IMR-90 (cell line): ENCODE measurements at regions not wholly inside any gene's neighbourhood (a gene's known extent, or its start where the extent isn't known, plus 50 kb on each side); places are given as distances from the start of the nearest gene placed in this dataset.

Experiments
- ATAC-seq: fragments of 200-7000 bp; cut with Tn5 transposase; 2 replicates; pipeline ENCODE4 v1.9.1; 2020; ENCODE audit warnings: low read depth, mild to moderate bottlenecking, moderate library complexity
- BruUV-seq: library from RNA; stranded (reverse); fragments of 400-500 nt; replicated peaks from 2 replicates; lab custom pipeline; 2021; lab: Mats Ljungman, UMichigan
- CTCF ChIA-PET: fragments of 300-600 bp; formaldehyde crosslinking; extraction: SDS; loops from one replicate; lab custom pipeline; 2021; ENCODE audit warnings: antibody characterized with exemption; lab: Yijun Ruan, JAX
- POLR2A ChIA-PET: fragments of 300-600 bp; sonication (Branson Sonifier 250); formaldehyde crosslinking; loops from one replicate; lab custom pipeline; 2022; ENCODE audit warnings: antibody characterized with exemption; ENCODE audit not compliant: unreplicated experiment; lab: Charles Lee
- DNase-seq: peaks from one replicate; pipeline ENCODE4 v3.0.0; 2013
- H2AFZ ChIP-seq: replicated peaks from 2 replicates; pipeline ENCODE3; 2013; ENCODE audit warnings: low read length, mild to moderate bottlenecking; ENCODE audit not compliant: poor library complexity
- H2AK5ac ChIP-seq: 2 replicates; pipeline ENCODE4 v1.6.1; 2013; ENCODE audit warnings: low read depth, low read length, inconsistent platforms
- H2AK9ac ChIP-seq: replicated peaks from 2 replicates; pipeline ENCODE3; 2013; ENCODE audit warnings: mild to moderate bottlenecking, low read depth, low read length, moderate library complexity; ENCODE audit not compliant: poor library complexity
- H2BK120ac ChIP-seq: 2 replicates; pipeline ENCODE4 v1.6.1; 2013; ENCODE audit warnings: low read depth, low read length, inconsistent platforms
- H2BK15ac ChIP-seq: 3 replicates; pipeline ENCODE4 v1.6.1; 2013; ENCODE audit warnings: low read depth, low read length, inconsistent platforms
- H2BK20ac ChIP-seq: 2 replicates; pipeline ENCODE4 v1.6.1; 2013; ENCODE audit warnings: low read depth, mild to moderate bottlenecking, inconsistent platforms, low read length, moderate library complexity
- H2BK5ac ChIP-seq: 2 replicates; pipeline ENCODE4 v1.6.1; 2013; ENCODE audit warnings: mild to moderate bottlenecking, low read depth, low read length, inconsistent platforms; ENCODE audit not compliant: poor library complexity, severe bottlenecking
- H3K14ac ChIP-seq: replicated peaks from 2 replicates; pipeline ENCODE4 v1.6.1; 2013; ENCODE audit warnings: low read depth, low read length, inconsistent platforms
- H3K18ac ChIP-seq: 2 replicates; pipeline ENCODE4 v1.6.1; 2013; ENCODE audit warnings: low read depth, low read length, control low read depth
- H3K23ac ChIP-seq: 2 replicates; pipeline ENCODE4 v1.6.1; 2013; ENCODE audit warnings: low read depth, low read length, inconsistent platforms
- H3K27ac ChIP-seq: 2 replicates; pipeline ENCODE4 v1.5.1; 2013; ENCODE audit warnings: mild to moderate bottlenecking, control low read depth, low read length; ENCODE audit not compliant: insufficient read depth
- H3K27me3 ChIP-seq: 2 replicates; pipeline ENCODE4 v1.6.1; 2013; ENCODE audit warnings: low read length; ENCODE audit not compliant: control insufficient read depth, insufficient read depth
- H3K36me3 ChIP-seq: 2 replicates; pipeline ENCODE4 v1.6.1; 2013; ENCODE audit warnings: low read length, mixed read lengths; ENCODE audit not compliant: control insufficient read depth, insufficient read depth
- H3K4ac ChIP-seq: 2 replicates; pipeline ENCODE4 v1.6.1; 2013; ENCODE audit warnings: low read depth, low read length, inconsistent platforms
- H3K4me1 ChIP-seq: 2 replicates; pipeline ENCODE4 v1.6.1; 2013; ENCODE audit warnings: low read length, mixed read lengths; ENCODE audit not compliant: control insufficient read depth, insufficient read depth
- H3K4me2 ChIP-seq: 2 replicates; pipeline ENCODE4 v1.6.1; 2013; ENCODE audit warnings: low read depth, mild to moderate bottlenecking, control low read depth, low read length, moderate library complexity
- H3K4me3 ChIP-seq: 2 replicates; pipeline ENCODE4 v1.5.1; 2013; ENCODE audit warnings: low read depth, mild to moderate bottlenecking, control low read depth, low read length, moderate library complexity; ENCODE audit not compliant: insufficient read depth
- H3K56ac ChIP-seq: 2 replicates; pipeline ENCODE4 v1.6.1; 2013; ENCODE audit warnings: low read length, inconsistent platforms; ENCODE audit not compliant: insufficient read depth; ENCODE audit errors: extremely low read depth
- H3K79me1 ChIP-seq, 2 experiments: 2 replicates each; pipeline ENCODE4 v1.6.1; 2013; ENCODE audit warnings: low read length in 2 of 2, inconsistent platforms in 1 of 2, low read depth in 1 of 2
- H3K9ac ChIP-seq: 2 replicates; pipeline ENCODE4 v1.6.1; 2013; ENCODE audit warnings: low read depth, low read length, control low read depth
- H3K9me1 ChIP-seq: 2 replicates; pipeline ENCODE4 v1.6.1; 2013; ENCODE audit warnings: low read length, inconsistent platforms; ENCODE audit not compliant: insufficient read depth
- H3K9me3 ChIP-seq: 2 replicates; pipeline ENCODE4 v1.6.1; 2013; ENCODE audit warnings: low read length; ENCODE audit not compliant: control insufficient read depth, insufficient read depth
- H4K20me1 ChIP-seq: 2 replicates; pipeline ENCODE4 v1.6.1; 2013; ENCODE audit warnings: low read length, inconsistent platforms; ENCODE audit not compliant: insufficient read depth
- H4K5ac ChIP-seq: 2 replicates; pipeline ENCODE4 v1.6.1; 2013; ENCODE audit warnings: mild to moderate bottlenecking, low read depth, low read length, control low read depth
- H4K8ac ChIP-seq, 2 experiments: 2 replicates each; pipeline ENCODE4 v1.6.1; 2013; ENCODE audit warnings: low read depth in 2 of 2, low read length in 2 of 2, control low read depth in 1 of 2, inconsistent platforms in 1 of 2
- H4K91ac ChIP-seq: 2 replicates; pipeline ENCODE4 v1.6.1; 2013; ENCODE audit warnings: low read depth, low read length, inconsistent platforms; ENCODE audit not compliant: insufficient read depth
- BHLHE40 ChIP-seq: fragments of 150-350 bp; IDR thresholded peaks from 2 replicates; pipeline ENCODE4 v1.6.1; 2016; ENCODE audit warnings: mild to moderate bottlenecking, low read depth, low read length
- ELK1 ChIP-seq: fragments of 150-350 bp; IDR thresholded peaks from 2 replicates; pipeline ENCODE4 v1.6.1; 2016; ENCODE audit warnings: low read depth, mild to moderate bottlenecking, low read length, moderate library complexity, borderline replicate concordance
- FOS ChIP-seq: fragments of 150-350 bp; IDR thresholded peaks from 2 replicates; pipeline ENCODE4 v1.6.1; 2016; ENCODE audit warnings: low read depth, low read length
- MAFK ChIP-seq: IDR thresholded peaks from 2 replicates; pipeline ENCODE4 v1.6.1; 2012; ENCODE audit warnings: low read depth, low read length, improper control_type of control experiment
- MAZ ChIP-seq: IDR thresholded peaks from 2 replicates; pipeline ENCODE4 v1.6.1; 2012; ENCODE audit warnings: low read depth, mild to moderate bottlenecking, low read length, improper control_type of control experiment, moderate library complexity, borderline replicate concordance
- MXI1 ChIP-seq: IDR thresholded peaks from 2 replicates; pipeline ENCODE4 v1.6.1; 2012; ENCODE audit warnings: low read depth, mild to moderate bottlenecking, low read length, moderate library complexity, borderline replicate concordance
- NFE2L2 ChIP-seq: fragments of 150-350 bp; IDR thresholded peaks from 2 replicates; pipeline ENCODE4 v1.6.1; 2016; ENCODE audit warnings: low read depth, mild to moderate bottlenecking, low read length
- RAD21 ChIP-seq: IDR thresholded peaks from 2 replicates; pipeline ENCODE4 v1.6.1; 2012; ENCODE audit warnings: low read length, improper control_type of control experiment
- RFX5 ChIP-seq: IDR thresholded peaks from 2 replicates; pipeline ENCODE4 v1.8.0; 2012; ENCODE audit warnings: low read depth, mild to moderate bottlenecking, low read length, moderate library complexity
- WGBS, 2 experiments: methylation state at CpG; one replicate each; pipeline versions ENCODE4 v1.1.5 to v1.1.7; 2013; ENCODE audit warnings: missing lambda C conversion rate in 2 of 2; ENCODE audit not compliant: insufficient read length in 1 of 2; ENCODE audit errors: extremely low coverage in 2 of 2; 5-methylcytosine and 5-hydroxymethylcytosine counted together
- dilution Hi-C: fragments of 300-500 bp; cut with HindIII; formaldehyde crosslinking; loops from one replicate; pipeline ENCODE4 v1.14.3; 2018; ENCODE audit warnings: low sequenced_read_pairs; ENCODE audit not compliant: unreplicated experiment
- in situ Hi-C: fragments of 300-500 bp; cut with MboI; formaldehyde crosslinking; loops from 3 replicates; pipeline ENCODE4 v1.14.3; 2019; ENCODE audit warnings: low sequenced_read_pairs, inconsistent platforms, mixed read lengths
- intact Hi-C: fragments of 100-400 bp; cut with micrococcal nuclease; formaldehyde crosslinking; loops from 2 replicates; pipeline ENCODE4 v1.10.0; 2022

- intact Hi-C loops, result no loop called here
These were observed 367.5 kb upstream of the MMADHC start for GRCh38 chr2:149954981-149955600.

More at GRCh38 chr2:149954981-149955600, 367.5 kb upstream of the MMADHC start:
- no peaks in the 10 kb centered on the region for H3K27me3 ChIP-seq
- H2AK5ac ChIP-seq, result no peak overlapping the region
- H3K56ac ChIP-seq, result no peak overlapping the region
- no peak overlapping the region for H3K27ac ChIP-seq
- no peaks in the 10 kb centered on the region for H3K36me3 ChIP-seq
- H3K4me1 ChIP-seq, result no peaks in the 10 kb centered on the region
- ChIA-PET CTCF (interaction anchor here (0.5 kb wide), 1 partner anchor 10 kb away, joined by 3 read pairs; no protein-coding TSS in a partner anchor), POLR2A (no interaction called here)
- H3K18ac ChIP-seq, result no peak overlapping the region
- ATAC-seq (no peak), DNase-seq (no peak)
- TF ChIP-seq FOS, result no peak
- no peak for TF ChIP-seq MAFK
- no peak for TF ChIP-seq NFE2L2
- TF ChIP-seq MAZ, result no peak
- no peak for TF ChIP-seq MXI1
- no peak for TF ChIP-seq RAD21
- no peak for TF ChIP-seq RFX5
- no peak for TF ChIP-seq ELK1
- no peak for TF ChIP-seq BHLHE40
- H4K91ac ChIP-seq, result no peak overlapping the region
- H2AFZ ChIP-seq, result no peak overlapping the region
- H3K9me3 ChIP-seq, result no peaks in the 10 kb centered on the region
- in situ Hi-C loops, result no loop called here
- no CpG with 5 or more reads among the region's 6 CpGs for WGBS, 2 experiments
- H2BK5ac ChIP-seq, result no peak overlapping the region
- no peak overlapping the region for H2BK20ac ChIP-seq
- BruUV-seq, result no TSS peak
- H3K9me1 ChIP-seq, result no peaks in the 10 kb centered on the region
- no peak overlapping the region for H3K9ac ChIP-seq
- no peak overlapping the region for H2BK15ac ChIP-seq
- no peak overlapping the region for H4K8ac ChIP-seq
- H4K5ac ChIP-seq, result no peak overlapping the region
- no peaks in the 10 kb centered on the region for H4K20me1 ChIP-seq
- H2AK9ac ChIP-seq, result no peak overlapping the region
- no peak overlapping the region for H3K23ac ChIP-seq
- H3K4me3 ChIP-seq, result no peak overlapping the region
- H3K14ac ChIP-seq, result no peak overlapping the region
- H3K79me1 ChIP-seq, result no peaks in the 10 kb centered on the region
- H2BK120ac ChIP-seq, result no peak overlapping the region
- dilution Hi-C loops, result no loop called here
- H3K4me2 ChIP-seq, result no peak overlapping the region
- H3K4ac ChIP-seq, result no peak overlapping the region
